HG02884 (cell line): ENCODE measurements at regions not wholly inside any gene's neighbourhood (a gene's known extent, or its start where the extent isn't known, plus 50 kb on each side); places are given as distances from the start of the nearest gene placed in this dataset.

Experiments
- ATAC-seq: cut with Tn5 transposase; IDR thresholded peaks from one replicate; pipeline ENCODE4 v1.9.1; 2021; ENCODE audit warnings: mild to moderate bottlenecking, moderate library complexity; ENCODE audit not compliant: unreplicated experiment

- ATAC-seq = no peak
Measured at GRCh38 chrX:125778261-125778660, 387.8 kb downstream of the DCAF12L2 start.

DNA sequence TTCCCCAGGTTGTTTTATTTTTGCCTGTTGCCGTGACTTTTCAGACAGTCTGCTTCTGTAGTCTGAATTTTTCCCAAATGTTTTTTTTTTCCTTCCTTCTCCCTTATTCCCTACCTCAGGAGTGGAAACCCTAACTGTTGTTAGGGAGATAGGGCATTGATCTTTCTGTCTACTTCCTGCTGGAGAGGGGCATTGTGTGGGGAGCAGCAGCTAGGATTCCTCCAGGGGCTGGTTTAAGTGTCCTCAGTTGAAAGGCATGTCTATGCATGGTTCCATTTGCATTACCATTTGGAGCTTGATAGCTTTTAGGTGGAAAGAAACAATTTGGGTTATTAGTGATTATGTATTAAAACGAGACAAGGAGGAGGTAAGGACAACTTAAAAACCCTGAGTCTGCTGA, 383.9 kb downstream of the DCAF12L2 start:
- ATAC-seq = no peak

DNA sequence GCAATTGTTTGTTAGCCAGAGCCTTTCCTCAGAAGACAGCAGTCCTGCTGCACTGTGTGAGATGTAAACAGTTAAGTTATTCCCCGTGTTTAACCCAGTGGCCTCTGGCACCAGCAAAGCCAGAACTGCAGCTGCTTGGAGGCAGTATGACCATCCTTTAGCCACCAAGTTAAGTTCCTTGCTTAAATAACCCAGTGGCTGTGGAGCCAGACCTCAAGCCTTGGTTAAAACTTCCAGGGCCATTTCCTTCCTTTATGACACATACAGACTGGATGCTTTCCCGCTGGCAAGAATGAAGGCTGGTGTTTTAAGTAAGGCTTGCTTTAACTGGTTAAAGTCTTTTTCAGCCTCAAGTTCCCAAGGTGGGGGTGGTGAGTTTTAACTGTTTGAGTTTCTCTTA, 379.8 kb downstream of the DCAF12L2 start:
- ATAC-seq = no peak

DNA sequence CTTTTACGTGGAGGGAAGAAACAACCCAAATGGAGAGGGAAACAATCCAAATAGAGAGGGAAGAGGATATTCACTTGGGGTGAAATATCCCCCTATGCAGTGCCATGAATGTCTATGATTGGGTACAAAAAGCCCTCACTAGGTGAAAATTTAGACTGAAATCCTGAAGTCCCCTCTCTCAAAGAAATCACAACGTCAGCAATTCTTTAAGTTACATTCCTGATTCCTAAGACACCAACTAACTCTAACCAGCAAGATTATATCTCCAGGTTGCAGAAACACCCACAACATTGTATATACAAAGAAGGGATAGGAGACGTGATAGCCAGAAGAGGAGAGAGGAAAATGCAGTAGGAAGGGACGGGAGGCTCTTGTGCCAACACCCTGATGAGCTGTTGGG, 374.3 kb downstream of the DCAF12L2 start:
- no peak for ATAC-seq

DNA sequence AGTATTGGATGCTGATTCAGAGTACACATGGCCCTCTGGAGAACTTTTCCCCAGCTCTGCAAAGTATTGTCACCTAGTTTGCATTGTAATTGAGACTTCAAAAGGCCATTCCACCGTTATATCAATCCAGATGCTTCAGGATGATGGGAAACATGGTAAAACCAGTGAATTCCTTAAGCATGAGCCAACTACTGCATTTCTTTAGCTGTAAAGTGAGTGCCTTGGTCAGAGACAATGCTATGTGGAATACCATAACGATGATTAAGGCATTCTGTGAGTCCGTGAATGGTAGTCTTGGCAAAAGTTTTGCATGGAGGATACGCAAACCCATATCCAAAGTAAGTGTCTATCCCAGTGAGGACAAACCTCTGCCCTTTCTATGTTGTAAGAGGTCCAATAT, 355.2 kb downstream of the DCAF12L2 start:
- no peak for ATAC-seq

- no peak for ATAC-seq
Measured at GRCh38 chrX:125826080-125826479, 340.0 kb downstream of the DCAF12L2 start.

GRCh38 chrX:125826774-125827451, 339.2 kb downstream of the DCAF12L2 start:
- ATAC-seq = no peak

- ATAC-seq = no peak
Measured at GRCh38 chrX:125846271-125846670, 319.8 kb downstream of the DCAF12L2 start.

DNA sequence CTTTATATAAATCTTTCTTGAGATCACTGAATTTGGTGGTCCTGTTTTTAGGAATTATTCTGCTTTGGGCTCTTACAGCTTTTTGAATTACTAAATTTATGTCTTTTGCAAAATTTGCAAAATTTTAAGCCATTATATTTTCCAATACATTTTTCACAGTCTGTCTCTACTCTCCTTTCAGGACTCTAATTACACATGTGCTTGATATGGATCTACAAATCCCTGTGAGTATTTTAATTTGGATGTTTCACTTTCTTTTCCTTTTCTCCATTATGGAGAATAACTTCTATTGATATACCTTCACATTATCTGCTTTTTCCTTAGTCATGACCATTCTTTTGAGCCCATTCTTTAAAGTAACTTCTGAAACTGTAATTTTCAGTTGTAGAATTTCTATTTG, 315.4 kb downstream of the DCAF12L2 start:
- no peak for ATAC-seq

DNA sequence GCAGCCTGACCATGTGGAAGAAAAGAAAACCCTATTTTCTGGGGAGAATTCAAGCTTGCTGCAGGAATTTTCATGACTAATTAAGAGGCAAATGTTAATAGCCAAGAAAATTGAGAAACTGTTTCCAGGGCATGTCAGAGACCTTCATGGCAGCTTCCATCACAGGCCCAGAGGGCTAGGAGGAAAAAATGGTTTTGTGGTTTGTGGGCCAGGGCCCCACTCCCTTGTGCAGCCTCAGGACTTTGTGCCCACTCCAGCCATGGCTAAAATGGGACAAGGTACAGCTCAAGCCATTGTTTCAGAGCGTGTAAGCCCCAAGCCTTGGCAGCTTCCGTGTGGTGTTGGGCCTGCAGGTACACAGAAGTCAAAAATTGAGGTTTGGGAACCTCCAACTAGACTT, 282.9 kb downstream of the DCAF12L2 start:
- no peak for ATAC-seq

DNA sequence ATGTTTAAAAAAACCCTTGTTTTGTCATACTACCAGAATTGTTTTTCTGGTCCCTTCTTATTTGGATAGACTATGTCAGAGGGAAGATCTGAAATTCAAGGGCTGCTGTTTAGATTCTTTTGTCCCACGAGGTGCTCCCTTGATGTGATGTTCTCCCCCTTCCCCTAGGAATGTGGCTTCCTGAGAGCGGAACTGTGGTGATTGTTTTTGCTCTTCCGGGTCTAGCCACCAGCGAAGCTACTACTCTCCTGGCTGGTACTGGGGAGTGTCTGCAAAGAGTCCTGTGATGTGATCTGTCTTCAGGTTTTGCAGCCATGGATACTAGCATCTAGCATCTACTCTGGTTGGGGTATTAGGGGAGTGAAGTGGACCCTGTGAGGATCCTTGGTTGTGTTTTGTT, 271.1 kb downstream of the DCAF12L2 start:
- no peak for ATAC-seq

GRCh38 chrX:125895518-125895917, 270.6 kb downstream of the DCAF12L2 start:
- no peak for ATAC-seq

DNA sequence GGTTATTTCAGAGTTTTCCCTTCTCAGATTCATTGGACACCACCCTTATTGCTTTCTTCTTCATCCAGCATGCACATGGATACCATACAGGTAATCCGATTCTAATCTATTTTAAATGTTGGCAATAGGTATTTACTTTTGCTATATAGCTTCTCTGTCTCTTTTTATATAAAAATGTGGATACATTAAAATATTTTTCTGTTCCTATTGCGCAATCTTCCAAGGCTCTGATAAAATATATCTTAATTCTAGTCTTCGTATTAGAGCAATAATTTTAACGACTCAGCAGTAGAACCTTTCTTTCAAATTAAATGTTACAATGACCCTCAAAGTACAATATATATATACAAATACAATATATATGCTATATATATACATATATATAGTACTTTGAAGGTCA, 239.8 kb downstream of the DCAF12L2 start:
- ATAC-seq = no peak

DNA sequence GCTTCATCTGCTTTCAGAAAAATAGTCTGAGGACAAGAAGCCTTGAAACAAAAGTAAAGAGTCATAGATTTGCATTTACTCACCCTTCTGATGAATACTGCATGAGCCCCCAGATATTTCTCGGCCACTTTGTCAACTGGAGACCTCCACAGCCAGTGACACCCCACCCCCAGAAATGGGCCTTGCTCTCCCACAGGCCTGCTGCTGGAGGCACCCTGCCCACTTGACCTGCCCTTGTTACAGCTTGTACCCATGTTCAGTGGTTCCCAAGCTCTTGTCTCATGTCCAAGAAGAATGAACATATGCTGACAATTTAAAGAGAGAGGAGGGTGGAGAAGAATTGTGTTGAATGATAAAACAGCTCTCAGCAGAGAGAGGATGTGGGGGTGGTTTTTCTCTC, 225.1 kb downstream of the DCAF12L2 start:
- ATAC-seq = no peak

- no peak for ATAC-seq
Measured at GRCh38 chrX:125947501-125947900, 218.6 kb downstream of the DCAF12L2 start.

- no peak for ATAC-seq
Measured at GRCh38 chrX:125952973-125953372, 213.1 kb downstream of the DCAF12L2 start.

GRCh38 chrX:125953814-125954213, 212.3 kb downstream of the DCAF12L2 start:
- no peak for ATAC-seq

- no peak for ATAC-seq
Measured at GRCh38 chrX:125954236-125954635, 211.9 kb downstream of the DCAF12L2 start.

- no peak for ATAC-seq
Measured at GRCh38 chrX:125977851-125978250, 188.2 kb downstream of the DCAF12L2 start.

- no peak for ATAC-seq
Measured at GRCh38 chrX:125998432-125998831, 167.7 kb downstream of the DCAF12L2 start.

- no peak for ATAC-seq
Measured at GRCh38 chrX:126027229-126027628, 138.9 kb downstream of the DCAF12L2 start.

GRCh38 chrX:126030021-126030420, 136.1 kb downstream of the DCAF12L2 start:
- no peak for ATAC-seq

DNA sequence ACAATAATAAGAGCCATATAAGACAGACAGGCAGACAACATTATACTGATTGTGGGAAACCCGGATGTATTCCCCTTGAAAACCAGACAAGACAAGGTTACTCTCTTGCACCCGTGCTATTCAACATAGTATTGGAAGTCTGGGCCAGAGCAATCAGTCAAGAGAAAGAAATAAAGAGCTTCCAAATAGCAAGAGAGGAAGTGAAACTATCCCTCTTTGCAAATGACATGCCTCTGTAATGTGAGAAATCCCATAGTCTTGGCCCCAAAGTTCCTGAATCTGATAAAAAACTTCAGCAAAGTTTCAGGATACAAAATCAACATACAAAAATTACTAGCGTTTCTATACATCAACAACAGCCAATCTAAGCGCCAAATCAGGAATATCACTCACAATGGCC, 102.1 kb downstream of the DCAF12L2 start:
- no peak for ATAC-seq
